GM12873 (cell line): ENCODE measurements at regions not wholly inside any gene's neighbourhood (a gene's known extent, or its start where the extent isn't known, plus 50 kb on each side); places are given as distances from the start of the nearest gene placed in this dataset.

Experiments used
- TF ChIP-seq, protein P1 (sequence below): IDR thresholded peaks from 2 replicates; pipeline ENCODE4 v1.5.1; 2012; ENCODE audit warnings: low read depth, mild to moderate bottlenecking, moderate library complexity, low read length, control low read depth; ENCODE audit not compliant: insufficient read depth; ENCODE audit errors: missing control alignments

DNA sequence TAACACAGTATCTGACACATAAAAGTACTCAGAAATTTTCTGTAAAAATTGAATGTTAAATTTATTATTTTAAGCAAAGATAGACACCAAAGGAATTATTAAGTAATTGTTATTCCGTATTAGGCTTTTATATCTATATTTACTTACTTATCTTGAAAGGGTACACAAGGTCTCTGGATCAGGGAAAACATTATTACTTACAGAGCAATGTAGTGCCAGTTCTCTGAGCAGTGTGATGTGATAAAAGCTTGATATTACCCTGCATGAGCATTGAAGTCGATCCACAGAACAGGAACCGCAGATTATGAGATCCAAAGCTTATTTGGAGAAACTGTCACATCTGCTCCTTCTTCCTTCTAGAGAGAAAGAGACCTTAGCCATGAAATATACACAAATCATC lies 637.9 kb upstream of the RGS18 start:
- TF ChIP-seq, protein P1, sequence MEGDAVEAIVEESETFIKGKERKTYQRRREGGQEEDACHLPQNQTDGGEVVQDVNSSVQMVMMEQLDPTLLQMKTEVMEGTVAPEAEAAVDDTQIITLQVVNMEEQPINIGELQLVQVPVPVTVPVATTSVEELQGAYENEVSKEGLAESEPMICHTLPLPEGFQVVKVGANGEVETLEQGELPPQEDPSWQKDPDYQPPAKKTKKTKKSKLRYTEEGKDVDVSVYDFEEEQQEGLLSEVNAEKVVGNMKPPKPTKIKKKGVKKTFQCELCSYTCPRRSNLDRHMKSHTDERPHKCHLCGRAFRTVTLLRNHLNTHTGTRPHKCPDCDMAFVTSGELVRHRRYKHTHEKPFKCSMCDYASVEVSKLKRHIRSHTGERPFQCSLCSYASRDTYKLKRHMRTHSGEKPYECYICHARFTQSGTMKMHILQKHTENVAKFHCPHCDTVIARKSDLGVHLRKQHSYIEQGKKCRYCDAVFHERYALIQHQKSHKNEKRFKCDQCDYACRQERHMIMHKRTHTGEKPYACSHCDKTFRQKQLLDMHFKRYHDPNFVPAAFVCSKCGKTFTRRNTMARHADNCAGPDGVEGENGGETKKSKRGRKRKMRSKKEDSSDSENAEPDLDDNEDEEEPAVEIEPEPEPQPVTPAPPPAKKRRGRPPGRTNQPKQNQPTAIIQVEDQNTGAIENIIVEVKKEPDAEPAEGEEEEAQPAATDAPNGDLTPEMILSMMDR: no peak

DNA sequence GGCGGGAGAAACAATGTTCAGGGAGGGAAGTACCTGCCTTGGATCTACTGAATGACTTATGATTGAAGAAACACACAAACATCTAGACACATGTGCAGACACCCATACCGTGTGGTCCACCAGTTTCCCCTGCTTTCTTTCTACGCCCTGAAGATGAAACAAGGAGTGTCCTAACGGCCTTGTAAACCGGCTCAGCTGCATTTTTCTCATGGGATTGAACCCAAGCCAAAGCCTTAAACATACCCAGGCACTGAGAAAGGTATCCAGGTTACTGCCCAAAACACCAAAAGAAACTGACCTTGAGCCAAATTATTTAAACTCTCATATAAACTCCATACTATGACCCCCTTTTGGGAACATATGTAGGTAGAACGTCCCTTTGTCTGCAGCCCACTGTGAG lies 630.0 kb upstream of the RGS18 start:
- TF ChIP-seq, protein P1: no peak

DNA sequence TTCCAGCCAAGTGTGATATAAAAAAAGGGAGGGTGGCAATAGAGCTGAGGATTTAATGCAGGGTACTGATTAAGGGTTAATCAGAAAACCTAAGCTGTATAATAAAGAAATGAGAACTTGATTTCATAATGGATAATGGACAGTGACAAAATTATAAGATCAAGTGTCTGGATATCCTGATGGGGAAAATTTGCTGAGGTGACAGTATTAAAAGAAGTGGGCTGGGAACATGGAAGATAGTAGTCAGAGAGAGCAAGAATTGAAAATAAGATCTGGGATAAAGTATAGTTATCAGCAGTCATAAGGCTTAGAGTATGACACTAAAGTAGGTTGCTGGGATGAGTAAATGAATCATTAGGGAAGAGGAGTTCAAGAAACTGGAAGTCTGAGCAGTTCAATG lies 627.3 kb upstream of the RGS18 start:
- TF ChIP-seq, protein P1: no peak

DNA sequence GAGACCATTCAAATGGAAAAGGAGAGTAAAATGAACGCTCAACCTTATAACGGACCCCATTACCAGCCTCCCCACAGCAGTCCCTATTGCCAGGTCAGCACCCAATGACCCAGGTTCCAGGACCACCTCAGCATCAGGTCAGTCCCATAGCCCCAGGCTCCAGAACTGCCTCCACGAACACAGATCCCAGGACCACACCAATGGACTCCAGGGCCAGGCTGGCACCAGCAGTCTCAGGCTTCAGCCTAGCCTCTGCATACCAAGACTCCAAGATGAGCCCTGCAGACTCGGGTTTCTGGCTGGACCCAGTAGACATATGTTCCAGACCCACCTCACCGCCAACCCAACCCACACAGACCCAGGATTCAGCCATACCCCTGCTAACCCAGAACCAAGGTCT lies 625.0 kb upstream of the RGS18 start:
- TF ChIP-seq, protein P1: no peak

DNA sequence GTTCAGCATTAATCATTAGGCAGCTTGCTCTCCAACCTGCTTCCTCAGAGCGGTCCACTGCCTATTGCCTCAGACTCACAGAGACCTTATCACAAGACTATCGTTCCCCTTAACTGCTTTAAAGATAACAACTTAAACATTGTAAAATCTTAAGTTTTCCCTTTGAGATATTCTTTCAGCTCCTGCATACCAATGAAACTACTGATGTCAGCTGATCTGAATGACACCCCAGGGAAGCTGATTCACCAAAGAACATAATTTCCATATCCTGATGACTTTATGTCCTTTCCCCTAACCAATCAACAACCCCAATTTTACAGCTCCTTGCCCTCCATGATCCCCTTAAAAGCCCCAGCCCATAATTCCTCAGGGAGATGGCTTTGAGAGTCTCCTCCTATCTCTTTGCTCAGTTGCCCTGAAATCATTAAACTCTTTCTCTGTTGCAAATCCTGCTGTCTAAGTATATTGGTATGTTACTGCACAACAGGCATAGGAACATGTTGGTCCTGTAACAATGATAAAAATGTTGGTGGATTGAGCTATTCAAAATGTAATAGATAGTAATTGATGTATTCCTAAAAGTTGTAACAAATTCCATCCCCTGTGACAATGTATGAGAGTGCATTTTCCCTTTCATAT lies 621.4 kb upstream of the RGS18 start:
- TF ChIP-seq, protein P1: no peak

DNA sequence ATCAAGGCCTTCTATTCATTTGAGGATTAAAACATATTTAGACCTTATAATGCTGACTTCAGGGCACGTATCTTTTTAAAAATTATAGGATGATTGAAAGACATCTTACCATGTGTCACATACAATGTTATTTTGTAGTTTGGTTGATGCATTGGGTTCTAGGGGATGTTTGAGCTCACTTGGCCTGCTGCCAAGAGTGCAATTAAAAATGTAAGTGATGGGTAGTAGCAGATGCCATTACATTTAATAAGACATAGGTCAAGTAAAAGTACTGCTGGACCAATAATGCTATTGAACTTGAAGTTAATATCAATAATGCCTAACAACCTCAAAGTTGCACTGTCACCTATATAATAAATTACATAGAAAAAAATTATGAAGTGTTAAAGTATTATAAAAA lies 616.5 kb upstream of the RGS18 start:
- TF ChIP-seq, protein P1: no peak

DNA sequence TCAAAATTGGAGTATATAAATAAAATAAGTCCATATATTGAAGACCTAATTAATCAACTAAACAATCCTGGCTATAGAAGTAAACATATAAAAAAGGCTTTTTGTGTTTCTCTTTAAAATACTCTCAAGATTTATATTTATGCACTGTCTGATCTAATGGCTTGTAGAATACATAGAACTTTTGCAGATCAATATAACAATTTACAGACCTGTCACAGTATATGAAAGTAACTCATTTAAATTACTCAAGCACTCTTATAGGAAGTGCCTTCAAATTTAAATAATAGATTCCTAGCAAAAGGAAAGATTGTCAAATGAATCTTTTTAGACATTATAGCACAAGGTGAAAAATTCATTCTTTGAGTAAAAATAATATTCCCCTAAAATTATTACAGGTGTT lies 615.8 kb upstream of the RGS18 start:
- TF ChIP-seq, protein P1: no peak
